HG02870 (cell line): ENCODE measurements at regions not wholly inside any gene's neighbourhood (a gene's known extent, or its start where the extent isn't known, plus 50 kb on each side); places are given as distances from the start of the nearest gene placed in this dataset.
"Not testable (repeated sequence)": the region's sequence is repeated elsewhere in the genome, so short reads cannot be mapped to it uniquely, and the experiment has no call there.

Experiments
- ATAC-seq: cut with Tn5 transposase; IDR thresholded peaks from one replicate; pipeline ENCODE4 v1.9.1; 2021; ENCODE audit warnings: mild to moderate bottlenecking, moderate library complexity; ENCODE audit not compliant: unreplicated experiment

DNA sequence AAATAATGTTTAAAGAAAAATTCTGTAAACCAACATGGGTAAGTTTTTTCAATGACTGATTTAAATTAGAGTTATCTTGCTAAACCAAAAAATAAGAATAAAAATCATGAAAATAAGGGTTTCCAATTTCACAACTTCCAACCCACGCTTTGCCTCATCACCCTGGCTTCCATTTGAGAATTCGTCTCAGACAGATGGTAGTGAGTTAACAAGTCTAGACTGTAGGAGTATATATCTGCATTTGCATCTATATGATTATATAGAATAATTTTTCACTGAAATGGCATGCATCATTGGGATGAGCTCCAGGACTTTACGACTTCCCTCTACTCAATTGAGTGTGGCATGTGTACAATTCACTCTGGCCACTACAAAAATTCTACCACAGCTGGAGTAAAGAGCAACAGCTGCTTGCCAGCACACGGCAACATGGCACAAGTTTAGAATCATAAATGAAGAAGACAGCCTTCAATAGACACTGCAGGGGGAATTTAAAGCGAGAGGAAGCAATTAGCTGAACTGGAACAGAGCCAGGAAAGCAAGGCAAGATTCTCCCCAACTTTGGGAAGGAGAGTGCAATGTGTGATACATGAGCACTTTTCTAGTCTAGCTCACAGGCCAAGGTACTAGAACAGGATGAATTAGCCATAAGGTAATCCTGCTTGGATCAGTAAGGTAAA, 1673.5 kb upstream of the CELF4 start:
- no peak for ATAC-seq

- ATAC-seq = no peak
These were observed 1669.6 kb upstream of the CELF4 start for GRCh38 chr18:39235118-39235719.

DNA sequence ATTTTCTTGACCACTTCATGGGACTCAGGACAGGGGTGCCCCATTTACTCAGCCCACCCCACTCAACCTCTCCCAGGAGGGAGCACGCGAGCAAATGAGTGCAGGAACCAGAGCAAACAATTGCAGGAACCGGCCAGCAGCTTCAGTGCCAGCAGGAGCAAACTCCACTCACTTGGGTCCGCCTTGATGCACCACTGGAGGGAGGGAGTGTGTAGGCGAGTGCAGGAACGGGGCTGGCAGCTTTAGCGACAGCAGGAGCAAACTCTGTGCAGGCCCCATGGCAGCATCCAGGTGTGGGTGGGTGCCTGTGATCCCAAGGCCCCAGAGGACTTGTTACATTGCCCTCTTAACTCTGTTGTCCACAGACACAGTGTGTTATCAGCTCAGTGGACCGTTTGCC, 1667.3 kb upstream of the CELF4 start:
- ATAC-seq = no peak

- no peak for ATAC-seq
These were observed 1666.9 kb upstream of the CELF4 start for GRCh38 chr18:39232490-39232889.

GRCh38 chr18:39230086-39230803, 1664.6 kb upstream of the CELF4 start:
- ATAC-seq = no peak

DNA sequence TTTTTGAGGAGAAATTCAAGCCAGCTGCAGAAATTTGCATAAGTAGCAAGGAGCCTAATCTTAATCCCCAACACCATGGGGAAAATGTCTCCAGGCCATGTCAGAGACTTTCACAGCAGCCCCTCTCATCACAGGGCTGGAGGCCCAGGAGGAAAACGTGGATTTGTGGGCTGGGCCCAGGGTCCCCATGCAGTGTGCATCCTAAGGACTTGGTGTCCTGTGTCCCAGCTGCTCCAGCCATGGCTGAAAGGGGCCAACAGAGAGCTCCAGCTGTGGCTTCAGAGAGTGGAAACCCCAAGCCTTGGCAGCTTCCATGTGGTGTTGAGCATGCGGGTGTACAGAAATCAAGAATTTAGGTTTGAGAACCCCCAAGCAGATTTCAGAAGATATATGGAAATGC, 1662.2 kb upstream of the CELF4 start:
- ATAC-seq = not testable (repeated sequence)

DNA sequence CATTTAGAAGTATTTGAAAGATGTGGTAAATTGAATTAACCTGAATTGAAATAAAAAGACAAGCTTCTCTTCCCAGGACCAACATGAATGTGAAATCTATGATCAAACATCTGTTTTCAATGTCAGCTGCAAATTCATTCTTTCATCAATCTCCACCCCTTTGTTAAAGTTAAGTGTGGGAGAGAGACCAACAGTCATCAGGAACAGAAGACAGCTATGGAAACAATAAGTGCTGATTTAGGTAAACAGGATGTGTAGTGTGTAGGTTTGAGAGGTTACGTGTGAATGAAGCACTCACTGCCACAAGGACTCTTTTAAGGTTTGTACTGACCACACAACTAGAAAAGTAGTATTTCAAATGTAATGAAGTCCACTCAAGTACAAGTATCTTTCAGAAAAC, 1659.8 kb upstream of the CELF4 start:
- ATAC-seq = no peak

- no peak for ATAC-seq
These were observed 1657.7 kb upstream of the CELF4 start for GRCh38 chr18:39223283-39223682.

DNA sequence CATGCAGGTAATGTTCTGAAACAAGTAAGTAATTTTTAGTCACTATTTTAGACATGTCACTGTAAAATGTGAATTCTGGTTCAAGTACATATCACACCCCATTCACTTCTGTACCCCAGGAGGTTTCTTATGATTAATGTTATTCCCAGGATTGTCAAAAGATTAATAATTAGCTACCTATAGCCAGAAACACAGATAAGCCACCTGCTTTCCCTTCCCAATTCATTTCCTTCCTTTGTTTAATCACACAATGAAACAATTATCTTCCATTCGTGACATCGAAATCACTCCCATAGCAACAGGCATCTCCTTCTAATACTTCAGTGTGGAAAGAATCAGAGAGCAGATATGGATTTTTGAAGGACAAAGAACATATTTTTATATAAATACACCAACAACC, 1650.3 kb upstream of the CELF4 start:
- no peak for ATAC-seq

DNA sequence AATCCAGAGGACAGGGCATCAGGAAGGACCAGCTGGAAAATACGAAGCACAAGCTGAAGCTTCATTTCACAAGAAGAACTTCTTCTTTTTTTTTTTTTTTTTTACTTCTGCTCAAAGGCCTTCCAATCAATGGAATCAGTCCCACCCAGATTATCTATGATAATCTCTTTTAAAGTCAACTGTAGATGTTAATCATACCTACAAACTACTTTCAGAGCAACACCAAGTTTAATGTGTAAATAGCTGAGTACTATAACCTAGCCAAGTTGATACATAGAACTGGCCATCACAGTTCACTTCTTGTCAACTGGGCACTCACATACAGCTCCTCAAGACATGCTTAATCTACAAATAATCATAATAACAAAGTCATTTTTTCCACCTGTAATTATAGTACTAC, 1645.9 kb upstream of the CELF4 start:
- no peak for ATAC-seq

GRCh38 chr18:39209173-39209572, 1643.6 kb upstream of the CELF4 start:
- no peak for ATAC-seq

DNA sequence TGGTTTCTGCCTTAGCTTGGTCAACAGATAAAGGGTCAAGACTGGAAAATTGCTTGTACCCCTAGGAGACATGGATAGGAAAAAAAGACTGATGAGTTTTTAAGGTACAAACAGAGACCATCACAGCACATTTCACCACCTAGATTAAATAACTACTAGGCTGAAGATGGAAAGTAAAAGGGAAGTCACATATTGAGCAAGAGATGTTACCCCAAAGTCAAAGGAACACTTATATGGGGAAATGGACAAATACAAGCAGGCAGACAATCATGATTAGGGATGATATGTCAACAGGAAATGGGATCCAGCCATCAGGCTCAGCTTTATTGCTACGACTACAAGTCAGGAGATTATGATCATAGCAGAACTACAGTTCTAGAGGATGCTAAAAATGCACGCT, 1643.1 kb upstream of the CELF4 start:
- ATAC-seq = no peak

GRCh38 chr18:39208190-39208589, 1642.6 kb upstream of the CELF4 start:
- no peak for ATAC-seq

GRCh38 chr18:39206398-39207103, 1641.0 kb upstream of the CELF4 start:
- ATAC-seq = not testable (repeated sequence)

DNA sequence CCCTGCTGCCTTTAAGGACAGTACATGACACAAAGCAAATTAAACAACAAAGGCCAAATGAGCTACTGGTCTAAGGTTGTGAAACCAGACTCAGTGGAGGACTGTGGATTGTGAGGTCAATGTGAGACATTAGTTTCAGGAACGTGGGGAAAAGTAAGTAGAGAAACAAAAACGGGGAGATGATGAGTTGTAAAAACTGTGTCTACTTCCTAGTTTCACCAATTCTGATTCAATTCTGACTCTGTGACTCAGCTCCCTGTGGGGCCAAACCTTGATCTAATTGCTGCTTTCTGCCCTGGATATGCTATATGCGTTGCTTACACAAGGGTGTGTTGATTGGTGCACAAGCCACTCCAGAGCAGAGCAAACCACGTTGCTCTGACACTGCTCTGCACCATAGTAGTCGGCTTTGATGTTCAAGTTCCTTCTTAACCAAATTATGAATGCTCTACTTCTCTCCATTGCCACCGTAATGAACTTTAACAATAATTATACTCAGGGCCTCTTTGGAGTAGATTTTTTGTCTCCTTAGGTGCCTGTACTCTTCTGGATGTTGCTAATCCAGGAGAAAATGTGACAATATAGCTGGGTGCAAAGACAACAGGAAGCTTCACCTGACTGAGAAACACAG, 1640.1 kb upstream of the CELF4 start:
- ATAC-seq = no peak

DNA sequence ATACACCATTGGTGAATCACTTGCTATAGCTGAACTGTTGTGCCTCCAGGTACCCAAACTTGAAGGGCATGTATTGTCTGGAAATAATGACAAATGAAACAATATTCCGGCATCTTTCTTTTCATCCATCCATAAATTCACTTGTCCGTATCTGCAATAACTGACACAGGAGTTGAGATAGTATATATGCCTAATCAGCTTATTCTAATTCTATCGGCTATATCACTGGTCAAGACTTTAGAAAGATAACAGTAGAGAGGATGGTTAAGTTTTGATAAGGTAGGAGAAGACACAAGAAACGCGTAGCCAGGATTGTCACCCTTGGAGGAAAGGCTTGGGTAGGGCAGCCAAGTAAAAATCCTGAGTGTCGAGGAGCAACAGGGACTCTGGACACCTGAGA, 1634.6 kb upstream of the CELF4 start:
- no peak for ATAC-seq

GRCh38 chr18:39199231-39199855, 1633.7 kb upstream of the CELF4 start:
- no peak for ATAC-seq

- no peak for ATAC-seq
These were observed 1632.8 kb upstream of the CELF4 start for GRCh38 chr18:39198376-39198775.

- ATAC-seq = no peak
These were observed 1626.3 kb upstream of the CELF4 start for GRCh38 chr18:39191931-39192330.

DNA sequence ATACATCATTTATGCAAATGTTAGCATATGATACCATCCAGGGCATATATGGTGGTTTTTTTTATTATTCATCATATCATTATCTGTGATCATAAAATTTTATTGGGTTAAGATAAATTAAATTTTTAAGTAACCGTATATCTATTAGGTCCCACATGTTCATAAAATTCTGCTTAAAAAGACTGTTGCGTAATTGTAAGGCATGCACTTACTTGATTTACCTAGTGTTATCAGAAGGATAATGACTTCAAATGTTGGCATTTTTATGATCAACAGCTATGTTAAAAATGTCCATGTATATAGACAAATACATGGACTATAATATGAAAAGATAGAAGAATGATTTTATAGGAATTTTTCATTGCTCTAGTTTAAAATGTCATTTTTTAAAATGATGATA, 1625.5 kb upstream of the CELF4 start:
- ATAC-seq = no peak

GRCh38 chr18:39190508-39190907, 1624.9 kb upstream of the CELF4 start:
- no peak for ATAC-seq
